Spleen (tissue), 7 donors: ENCODE measurements at regions not wholly inside any gene's neighbourhood (a gene's known extent, or its start where the extent isn't known, plus 50 kb on each side); places are given as distances from the start of the nearest gene placed in this dataset.
"Not testable (repeated sequence)": the region's sequence is repeated elsewhere in the genome, so short reads cannot be mapped to it uniquely, and the experiment has no call there.

Source experiments
- POLR2A ChIP-seq, 3 donors: fragments of 450-650 bp; IDR thresholded peaks; one replicate each; pipeline ENCODE4 v1.5.1; 2017; ENCODE audit warnings: antibody characterized with exemption in 3 of 3, mild to moderate bottlenecking in 1 of 3
- TF ChIP-seq, protein P1 (sequence below), 11 experiments: fragments of 200-600 bp in 7 of 11; fragments of 450-650 bp in 4 of 11; sonication (generic) in 4 of 11; IDR thresholded peaks in 8 of 11; conservative IDR thresholded peaks in 3 of 11; 1 replicate in 7 of 11; 2 replicates in 4 of 11; pipeline versions ENCODE4 v1.4.0 to v1.8.0; 2016 to 2021; ENCODE audit warnings: antibody characterized with exemption in 11 of 11, inconsistent platforms in 4 of 11, mild to moderate bottlenecking in 1 of 11
- donor health status: DM: no; HTN: no; CAD: no; lungs with moderate emphysema.
- donor health status: DM: no; HTN: no; CAD: no.
- donor health status: DM: no; HTN: no; CAD: no.

DNA sequence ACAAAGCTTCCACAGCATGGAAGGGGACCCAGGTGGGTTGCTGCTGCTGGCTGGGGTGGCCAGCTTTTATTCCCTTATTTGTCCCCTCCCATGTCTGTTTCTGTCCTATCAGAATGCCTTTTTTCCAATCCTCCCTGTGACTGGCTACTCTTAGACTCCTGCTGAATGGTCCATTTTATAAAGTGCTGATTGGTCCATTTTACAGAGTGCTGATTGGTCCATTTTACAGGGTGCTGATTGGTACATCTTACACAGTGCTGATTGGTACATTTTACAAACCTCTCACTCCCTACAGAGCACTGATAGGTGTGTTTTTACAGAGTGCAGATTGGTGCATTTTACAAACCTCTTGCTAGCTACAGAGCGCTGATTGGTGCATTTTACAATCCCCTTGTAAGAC, 135.9 kb upstream of the SETMAR start:
- TF ChIP-seq, protein P1, sequence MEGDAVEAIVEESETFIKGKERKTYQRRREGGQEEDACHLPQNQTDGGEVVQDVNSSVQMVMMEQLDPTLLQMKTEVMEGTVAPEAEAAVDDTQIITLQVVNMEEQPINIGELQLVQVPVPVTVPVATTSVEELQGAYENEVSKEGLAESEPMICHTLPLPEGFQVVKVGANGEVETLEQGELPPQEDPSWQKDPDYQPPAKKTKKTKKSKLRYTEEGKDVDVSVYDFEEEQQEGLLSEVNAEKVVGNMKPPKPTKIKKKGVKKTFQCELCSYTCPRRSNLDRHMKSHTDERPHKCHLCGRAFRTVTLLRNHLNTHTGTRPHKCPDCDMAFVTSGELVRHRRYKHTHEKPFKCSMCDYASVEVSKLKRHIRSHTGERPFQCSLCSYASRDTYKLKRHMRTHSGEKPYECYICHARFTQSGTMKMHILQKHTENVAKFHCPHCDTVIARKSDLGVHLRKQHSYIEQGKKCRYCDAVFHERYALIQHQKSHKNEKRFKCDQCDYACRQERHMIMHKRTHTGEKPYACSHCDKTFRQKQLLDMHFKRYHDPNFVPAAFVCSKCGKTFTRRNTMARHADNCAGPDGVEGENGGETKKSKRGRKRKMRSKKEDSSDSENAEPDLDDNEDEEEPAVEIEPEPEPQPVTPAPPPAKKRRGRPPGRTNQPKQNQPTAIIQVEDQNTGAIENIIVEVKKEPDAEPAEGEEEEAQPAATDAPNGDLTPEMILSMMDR (IDR thresholded peaks at IDR 0.05 in 8 of 11, conservative IDR thresholded peaks at IDR 0.05 in 3 of 11), result not testable (repeated sequence)
- TF ChIP-seq POLR2A (IDR thresholded peaks at IDR 0.05), result not testable (repeated sequence)
